ENCODE measurements at regions not wholly inside any gene's neighbourhood (a gene's known extent, or its start where the extent isn't known, plus 50 kb on each side); places are given as distances from the start of the nearest gene placed in this dataset.
"Not testable (repeated sequence)": the region's sequence is repeated elsewhere in the genome, so short reads cannot be mapped to it uniquely, and the experiment has no call there.

DNA sequence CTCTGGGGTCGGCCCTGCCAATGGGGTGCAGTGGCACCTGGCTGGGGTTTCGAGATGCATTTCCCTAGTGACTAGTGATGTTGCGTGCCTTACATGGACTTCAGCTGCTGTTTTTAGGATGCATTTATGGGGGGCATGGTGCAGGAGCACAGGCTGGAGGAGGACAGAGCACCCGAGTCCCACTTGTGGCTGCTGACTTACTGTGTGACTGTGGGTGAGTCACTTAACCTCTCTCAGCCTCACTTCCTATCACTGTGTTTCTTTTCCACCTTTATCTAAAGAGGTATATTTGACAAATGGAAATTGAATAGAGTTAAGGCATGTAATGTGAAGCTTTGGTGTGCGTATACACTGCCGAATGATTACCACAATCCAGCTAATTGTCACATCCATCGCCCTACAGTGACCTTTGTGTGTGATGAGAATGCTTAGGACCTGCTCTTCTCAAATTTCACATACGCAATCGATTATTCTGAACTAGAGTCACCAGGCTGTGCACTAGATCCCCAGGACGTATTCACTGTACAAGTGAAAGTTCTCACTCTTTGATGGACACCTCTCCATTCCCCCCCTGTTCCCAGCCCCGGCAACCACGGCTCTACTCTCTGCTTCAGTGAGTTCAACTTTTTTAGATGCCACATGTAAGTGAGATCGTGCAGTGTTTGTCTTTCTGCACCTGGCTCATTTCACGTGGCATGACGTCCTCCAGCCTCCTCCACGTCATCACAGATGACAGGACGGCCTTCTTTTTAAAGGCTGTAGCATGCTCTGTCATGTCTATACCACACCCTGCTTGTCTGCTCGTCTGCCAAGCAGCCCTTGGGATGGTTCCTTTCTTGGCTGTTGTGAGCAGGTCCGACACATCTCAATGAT lies 202.3 kb downstream of the NPIPB11 start:
- not testable (repeated sequence) for TF ChIP-seq CTCF (conservative IDR thresholded peaks at IDR 0.05; ENCODE audit: low read length); EZH2phosphoT487 (IDR thresholded peaks at IDR 0.05; ENCODE audit: borderline replicate concordance)

Data from Loucy (cell line).